D721Med (cell line): ENCODE measurements at regions not wholly inside any gene's neighbourhood (a gene's known extent, or its start where the extent isn't known, plus 50 kb on each side); places are given as distances from the start of the nearest gene placed in this dataset.

Experiments used
- DNase-seq: peaks from one replicate; pipeline ENCODE4 v3.0.0; 2011; ENCODE audit warnings: low spot score; ENCODE audit not compliant: insufficient read length
- FAIRE-seq: peaks from 2 replicates; lab custom pipeline; 2011; peaks lifted over from hg19 to GRCh38; lab: Jason Lieb, UNC
- TF ChIP-seq, protein P1 (sequence below): IDR thresholded peaks from 2 replicates; pipeline ENCODE4 v1.5.1; 2012; ENCODE audit warnings: mild to moderate bottlenecking, control low read depth; ENCODE audit not compliant: insufficient read depth; ENCODE audit errors: missing control alignments

- TF ChIP-seq, protein P1, sequence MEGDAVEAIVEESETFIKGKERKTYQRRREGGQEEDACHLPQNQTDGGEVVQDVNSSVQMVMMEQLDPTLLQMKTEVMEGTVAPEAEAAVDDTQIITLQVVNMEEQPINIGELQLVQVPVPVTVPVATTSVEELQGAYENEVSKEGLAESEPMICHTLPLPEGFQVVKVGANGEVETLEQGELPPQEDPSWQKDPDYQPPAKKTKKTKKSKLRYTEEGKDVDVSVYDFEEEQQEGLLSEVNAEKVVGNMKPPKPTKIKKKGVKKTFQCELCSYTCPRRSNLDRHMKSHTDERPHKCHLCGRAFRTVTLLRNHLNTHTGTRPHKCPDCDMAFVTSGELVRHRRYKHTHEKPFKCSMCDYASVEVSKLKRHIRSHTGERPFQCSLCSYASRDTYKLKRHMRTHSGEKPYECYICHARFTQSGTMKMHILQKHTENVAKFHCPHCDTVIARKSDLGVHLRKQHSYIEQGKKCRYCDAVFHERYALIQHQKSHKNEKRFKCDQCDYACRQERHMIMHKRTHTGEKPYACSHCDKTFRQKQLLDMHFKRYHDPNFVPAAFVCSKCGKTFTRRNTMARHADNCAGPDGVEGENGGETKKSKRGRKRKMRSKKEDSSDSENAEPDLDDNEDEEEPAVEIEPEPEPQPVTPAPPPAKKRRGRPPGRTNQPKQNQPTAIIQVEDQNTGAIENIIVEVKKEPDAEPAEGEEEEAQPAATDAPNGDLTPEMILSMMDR: no peak
- FAIRE-seq: no peak
Observed at GRCh38 chr5:53323511-53323910, 156.9 kb upstream of the FST start.

GRCh38 chr5:53323943-53324642 is 156.3 kb upstream of the FST start:
- DNase-seq (no peak), FAIRE-seq (no peak)
- TF ChIP-seq, protein P1: no peak

More at GRCh38 chr5:53323511-53323910, 156.9 kb upstream of the FST start:
- DNase-seq: no peak

- FAIRE-seq (no peak), DNase-seq (no peak)
- TF ChIP-seq, protein P1: no peak
Observed at GRCh38 chr5:53326424-53327153, 153.8 kb upstream of the FST start.

GRCh38 chr5:53327811-53328334 is 152.6 kb upstream of the FST start:
- FAIRE-seq: no peak
- DNase-seq: no peak
- TF ChIP-seq, protein P1: no peak

- DNase-seq: no peak
- no peak for FAIRE-seq
- TF ChIP-seq, protein P1: no peak
Observed at GRCh38 chr5:53330491-53330890, 149.9 kb upstream of the FST start.

DNA sequence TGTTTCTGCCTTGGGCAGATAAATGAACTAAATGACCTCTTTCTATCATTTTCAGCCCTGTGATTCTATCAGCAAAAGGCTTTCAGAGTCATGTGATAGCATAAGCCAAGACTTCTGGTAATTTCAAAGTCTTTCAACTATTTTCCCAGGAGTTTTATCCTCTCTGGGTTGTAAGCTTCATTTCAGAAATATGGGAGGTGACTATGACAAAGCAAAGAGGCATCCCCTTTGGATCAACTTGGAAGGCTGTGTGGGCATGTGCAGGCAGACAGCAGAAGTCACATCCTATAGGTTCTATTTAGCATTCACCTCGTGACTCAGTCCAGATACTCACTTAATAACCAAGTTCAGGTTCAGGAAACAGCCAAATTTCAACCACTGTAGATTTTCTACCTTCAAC is 149.0 kb upstream of the FST start:
- FAIRE-seq (no peak), DNase-seq (no peak)
- TF ChIP-seq, protein P1: no peak
